ENCODE measurements at regions not wholly inside any gene's neighbourhood (a gene's known extent, or its start where the extent isn't known, plus 50 kb on each side); places are given as distances from the start of the nearest gene placed in this dataset.

DNA sequence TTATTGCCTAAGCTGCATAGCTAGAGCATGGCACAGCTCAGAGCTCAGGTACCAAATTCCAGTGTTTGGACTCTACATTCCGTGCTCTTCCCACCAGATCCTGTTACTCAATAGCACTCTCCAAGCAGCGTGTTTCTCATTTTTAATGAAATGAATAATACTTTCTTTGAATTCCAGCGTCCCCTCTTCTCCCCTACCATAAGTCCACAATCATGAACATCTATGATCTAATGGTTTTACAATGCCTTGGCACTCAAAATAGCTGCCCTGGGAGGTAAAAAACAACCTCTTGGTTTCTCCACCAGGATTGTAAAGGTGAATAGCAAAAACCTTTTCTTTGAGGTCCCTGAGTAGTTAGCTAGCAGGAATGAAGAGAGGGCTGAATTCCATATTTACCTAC lies 480.0 kb upstream of the PKN2 start:
- no peaks in the 10 kb centered on the region for H3K27me3 ChIP-seq
- no peaks in the 10 kb centered on the region for H3K9me3 ChIP-seq
- no peaks in the 10 kb centered on the region for H3K36me3 ChIP-seq
- no peak overlapping the region for H3K4me3 ChIP-seq
- no peak for DNase-seq

DNA sequence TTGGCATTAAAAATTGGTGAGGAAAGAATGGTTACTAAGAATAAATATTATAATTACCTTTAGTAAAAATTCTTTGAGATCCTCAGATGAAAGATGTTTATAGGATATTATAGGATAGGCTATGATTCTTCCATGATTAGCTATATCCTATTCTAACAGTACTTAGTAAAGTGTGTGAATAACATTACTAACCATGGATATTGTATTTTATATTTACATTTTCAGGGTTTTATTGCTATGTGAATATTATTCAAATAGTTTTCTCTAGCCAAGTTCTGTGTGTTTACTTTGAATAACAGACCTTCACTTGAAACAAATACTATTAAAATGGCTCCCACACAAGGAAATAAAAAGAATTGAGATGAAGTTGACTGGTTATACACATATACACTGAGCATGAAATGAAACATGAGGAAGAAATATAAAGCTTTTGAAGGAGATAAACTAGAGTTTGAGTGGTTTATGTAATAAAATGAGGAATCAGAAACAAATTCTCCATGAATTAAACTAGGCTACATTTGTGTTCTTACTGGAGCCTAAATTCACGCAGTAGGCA lies 479.4 kb upstream of the PKN2 start:
- H3K4me3 ChIP-seq: no peak overlapping the region
- H3K36me3 ChIP-seq: no peaks in the 10 kb centered on the region
- no peak for DNase-seq
- no peaks in the 10 kb centered on the region for H3K9me3 ChIP-seq
- H3K27me3 ChIP-seq: no peaks in the 10 kb centered on the region

DNA sequence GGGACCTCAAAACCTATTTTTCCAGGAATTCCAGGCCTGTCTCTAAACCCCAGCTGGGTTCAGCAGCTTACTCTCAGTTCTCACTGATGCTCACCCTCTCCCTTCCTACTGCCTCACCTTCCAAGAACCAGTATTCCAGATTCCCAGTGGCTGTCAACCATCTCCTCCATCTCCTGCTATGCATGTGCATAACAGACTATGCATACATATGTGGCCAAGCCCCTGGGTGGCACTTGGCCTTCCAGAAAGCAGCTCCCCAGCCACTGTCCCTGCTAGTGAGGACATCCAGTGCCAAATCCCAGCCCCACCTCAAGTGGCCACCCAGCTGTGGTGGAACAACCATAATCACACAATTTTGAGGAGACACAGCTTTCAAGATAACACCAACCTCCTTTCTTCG lies 475.7 kb upstream of the PKN2 start:
- no peak for DNase-seq
- Histone ChIP-seq H3K36me3 (no peaks in the 10 kb centered on the region), H3K4me3 (no peak overlapping the region), H3K9me3 (no peaks in the 10 kb centered on the region), H3K27me3 (no peaks in the 10 kb centered on the region)

DNA sequence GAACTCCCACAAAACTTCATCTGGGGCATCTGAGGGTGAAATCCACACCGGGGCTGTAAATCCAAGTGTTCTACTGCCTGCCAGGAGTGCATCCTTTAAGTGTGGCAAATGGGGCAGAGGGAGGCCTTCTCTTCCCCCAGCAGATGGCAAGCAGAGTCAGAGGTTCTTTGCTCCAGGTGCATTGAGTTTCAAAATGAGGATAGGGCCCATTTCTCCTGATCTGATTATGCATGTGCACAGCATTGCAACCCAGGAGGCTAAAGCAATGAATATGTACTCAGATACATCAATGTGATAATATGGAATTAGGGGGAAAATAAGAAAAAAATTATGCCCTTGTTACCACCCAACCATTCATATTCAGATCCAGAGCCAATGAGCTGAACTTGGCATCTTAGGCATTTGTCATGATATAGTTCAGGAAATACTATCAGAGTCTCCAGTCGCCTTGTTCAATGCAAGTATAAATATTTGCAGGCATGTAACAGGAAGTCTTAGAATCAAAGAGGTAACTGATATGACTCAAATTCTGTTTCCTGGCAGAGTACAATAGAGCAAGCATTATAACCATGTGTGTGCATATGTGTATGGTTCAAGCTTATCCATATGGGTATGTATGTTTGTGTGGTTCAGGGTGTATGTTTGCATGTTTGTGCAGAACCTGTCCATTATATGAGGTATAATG lies 473.8 kb upstream of the PKN2 start:
- Histone ChIP-seq H3K27me3 (no peaks in the 10 kb centered on the region), H3K4me3 (no peak overlapping the region), H3K9me3 (no peaks in the 10 kb centered on the region), H3K36me3 (no peaks in the 10 kb centered on the region)
- no peak for DNase-seq

DNA sequence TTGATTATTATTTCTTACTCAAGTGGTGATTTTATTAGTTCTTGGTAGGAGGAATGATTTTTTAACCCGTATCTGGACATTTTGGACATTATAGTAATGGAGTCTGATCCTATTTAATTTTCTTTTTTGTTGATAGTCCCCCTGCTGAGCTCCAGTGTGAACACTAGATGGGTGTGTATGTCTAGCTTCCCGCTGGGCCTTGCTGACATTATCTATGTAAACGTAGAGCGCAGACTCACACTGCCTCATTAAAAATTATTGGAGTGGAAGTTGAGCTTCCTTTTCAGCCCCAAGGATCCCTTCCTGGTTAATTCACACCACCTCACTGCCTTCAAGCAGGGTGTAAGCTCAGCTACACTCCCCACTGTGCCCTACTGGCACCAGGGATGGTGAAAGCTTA lies 467.6 kb upstream of the PKN2 start:
- H3K4me3 ChIP-seq: no peak overlapping the region
- H3K36me3 ChIP-seq: no peaks in the 10 kb centered on the region
- DNase-seq: no peak
- no peaks in the 10 kb centered on the region for H3K9me3 ChIP-seq
- H3K27me3 ChIP-seq: no peaks in the 10 kb centered on the region

DNA sequence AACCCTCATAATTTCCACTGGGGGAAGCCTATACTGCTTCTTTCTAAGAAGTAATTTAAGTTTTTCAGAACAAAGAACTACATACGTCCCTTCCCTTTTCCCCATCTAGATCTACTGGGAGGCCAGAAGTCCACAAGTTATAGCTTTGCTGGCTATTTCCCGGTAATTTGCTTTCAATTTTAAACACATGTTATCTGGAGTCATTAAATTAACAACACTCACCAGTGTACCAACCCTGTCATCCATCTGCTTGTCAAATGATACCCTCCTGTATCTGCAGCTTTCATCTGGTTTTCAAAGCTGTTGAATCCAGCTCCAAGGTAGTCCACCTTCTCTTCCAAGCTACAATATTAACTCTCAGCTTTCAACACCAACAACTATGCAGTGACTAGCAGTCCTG lies 466.7 kb upstream of the PKN2 start:
- no peaks in the 10 kb centered on the region for H3K9me3 ChIP-seq
- no peaks in the 10 kb centered on the region for H3K36me3 ChIP-seq
- no peak for DNase-seq
- no peak overlapping the region for H3K4me3 ChIP-seq
- H3K27me3 ChIP-seq: no peaks in the 10 kb centered on the region

DNA sequence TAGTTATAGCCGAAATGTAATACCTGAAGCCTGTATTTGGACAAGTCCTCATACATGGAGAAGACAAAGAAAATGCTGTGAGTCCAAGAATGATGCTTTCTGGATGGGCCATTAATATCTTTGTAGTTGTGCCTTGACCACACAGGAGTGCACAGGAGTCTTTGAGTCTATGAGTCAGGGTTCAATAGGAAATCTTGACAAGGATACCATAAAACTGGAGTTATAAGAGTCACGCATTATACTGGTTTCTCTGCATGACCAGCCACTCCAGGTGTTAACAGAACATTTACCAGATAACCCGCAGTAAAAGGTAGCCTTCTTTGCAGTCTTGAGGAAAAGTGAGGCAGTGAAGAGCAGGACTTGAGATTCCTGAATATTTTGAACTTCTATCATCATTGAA lies 464.6 kb upstream of the PKN2 start:
- Histone ChIP-seq H3K27me3 (no peaks in the 10 kb centered on the region), H3K36me3 (no peaks in the 10 kb centered on the region), H3K9me3 (no peaks in the 10 kb centered on the region), H3K4me3 (no peak overlapping the region)
- DNase-seq: no peak

DNA sequence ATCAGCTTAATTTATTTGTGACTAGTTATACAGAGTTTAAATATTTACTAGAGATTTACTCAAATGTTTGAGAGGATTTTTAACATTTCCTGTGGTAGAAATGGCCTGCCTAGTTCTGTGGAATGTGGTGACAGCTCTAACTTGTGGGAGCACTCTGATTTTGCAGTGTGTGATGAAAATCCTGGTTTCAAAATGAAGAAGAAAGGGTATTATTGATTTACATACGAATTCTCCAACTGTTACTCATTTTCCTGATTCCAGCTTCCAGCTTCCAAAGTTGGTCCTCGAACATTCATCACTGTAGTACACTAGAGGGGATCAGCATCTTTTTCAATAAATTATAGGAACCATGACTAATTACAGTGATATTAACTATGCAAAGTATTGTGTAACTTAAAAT lies 462.7 kb upstream of the PKN2 start:
- H3K27me3 ChIP-seq: no peaks in the 10 kb centered on the region
- DNase-seq: no peak
- no peaks in the 10 kb centered on the region for H3K9me3 ChIP-seq
- H3K36me3 ChIP-seq: no peaks in the 10 kb centered on the region
- no peak overlapping the region for H3K4me3 ChIP-seq

DNA sequence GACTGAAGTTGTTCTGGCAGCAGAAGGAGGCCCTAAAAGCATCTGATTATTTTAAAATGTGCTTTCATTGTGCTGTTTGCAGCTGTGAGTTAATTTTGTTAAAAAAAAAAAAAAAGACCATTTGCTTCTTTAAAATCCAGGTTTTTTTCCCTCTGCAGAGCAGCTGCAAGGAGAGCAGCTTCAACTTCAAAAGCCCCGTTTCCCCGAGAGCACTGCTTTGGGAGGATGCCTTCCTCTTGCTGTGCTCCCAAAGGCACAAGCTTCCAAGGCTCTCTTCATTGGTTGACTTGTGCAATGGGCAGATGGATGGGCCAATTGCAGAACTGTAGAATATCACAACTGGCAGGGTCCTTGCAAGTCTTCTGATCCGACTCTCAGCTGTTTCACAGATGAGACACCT lies 459.2 kb upstream of the PKN2 start:
- DNase-seq: no peak
- Histone ChIP-seq H3K27me3 (no peaks in the 10 kb centered on the region), H3K9me3 (no peaks in the 10 kb centered on the region)

DNA sequence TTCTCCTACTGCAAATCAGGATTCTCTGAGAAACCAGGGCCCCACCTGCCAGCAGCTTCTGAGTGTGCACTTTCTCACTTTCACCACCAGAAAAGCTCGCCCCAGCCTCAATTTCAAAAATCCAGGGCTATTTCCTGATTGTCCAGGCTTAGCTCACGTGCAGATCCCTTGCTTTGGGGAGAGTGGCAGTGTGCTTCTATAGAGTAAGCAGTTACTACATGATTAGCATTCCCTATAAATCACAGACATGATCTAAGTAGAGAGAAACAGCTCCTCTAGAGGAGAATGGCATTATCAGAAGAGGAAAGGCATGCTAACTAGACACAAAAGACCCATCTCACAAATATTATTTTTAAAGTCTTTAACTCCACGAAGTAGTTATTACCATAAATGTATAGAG lies 456.0 kb upstream of the PKN2 start:
- no peaks in the 10 kb centered on the region for H3K9me3 ChIP-seq
- peak; percentile 0 for DNase-seq
- no peak overlapping the region for H3K4me3 ChIP-seq
- no peaks in the 10 kb centered on the region for H3K36me3 ChIP-seq
- H3K27me3 ChIP-seq: no peaks in the 10 kb centered on the region

More for the DNA sequence above, 459.2 kb upstream of the PKN2 start:
- Histone ChIP-seq H3K36me3 (no peaks in the 10 kb centered on the region), H3K4me3 (no peak overlapping the region)

DNA sequence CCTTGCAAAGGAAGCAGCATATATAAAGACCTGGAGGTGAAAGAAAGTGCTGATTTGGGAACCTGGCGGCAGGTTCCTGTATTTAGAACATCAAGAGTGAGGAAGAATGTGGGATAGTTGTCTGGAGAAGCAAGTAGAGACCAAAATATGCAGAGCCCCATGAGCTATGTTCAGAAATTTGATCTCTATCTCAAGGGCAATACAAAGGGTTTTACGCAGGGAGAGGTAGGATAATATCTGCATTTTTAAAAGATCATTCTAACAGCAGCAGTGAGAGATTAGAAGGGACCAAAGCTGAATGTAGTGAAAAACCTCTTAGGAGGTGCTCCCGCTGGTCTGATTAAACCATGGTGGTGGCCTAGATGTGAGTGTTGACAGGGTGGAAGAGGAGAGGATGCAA lies 453.9 kb upstream of the PKN2 start:
- no peak for DNase-seq

DNA sequence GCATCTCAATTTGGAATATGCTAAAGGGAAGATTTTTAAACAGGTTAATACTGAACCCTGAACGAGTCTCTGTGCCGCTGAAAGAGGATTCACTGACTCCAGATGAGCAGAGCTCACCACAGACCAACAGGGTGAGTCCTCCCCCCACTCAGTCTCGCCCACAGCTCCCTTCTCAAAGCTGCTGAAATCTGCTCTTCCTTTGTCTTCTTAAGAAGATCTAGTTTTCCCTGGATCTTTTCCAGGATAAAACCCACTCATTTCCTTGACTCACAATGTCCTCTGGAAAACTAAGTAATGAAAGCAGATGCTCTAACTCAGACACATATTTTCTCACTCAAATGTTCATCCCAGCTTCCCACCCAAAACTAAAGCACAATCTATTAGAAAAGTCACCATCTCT lies 447.0 kb upstream of the PKN2 start:
- Histone ChIP-seq H3K9me3 (no peaks in the 10 kb centered on the region), H3K4me3 (no peak overlapping the region), H3K36me3 (no peaks in the 10 kb centered on the region), H3K27me3 (no peaks in the 10 kb centered on the region)
- no peak for DNase-seq

More for the DNA sequence above, 453.9 kb upstream of the PKN2 start:
- Histone ChIP-seq H3K4me3 (no peak overlapping the region), H3K27me3 (no peaks in the 10 kb centered on the region), H3K9me3 (no peaks in the 10 kb centered on the region), H3K36me3 (no peaks in the 10 kb centered on the region)

DNA sequence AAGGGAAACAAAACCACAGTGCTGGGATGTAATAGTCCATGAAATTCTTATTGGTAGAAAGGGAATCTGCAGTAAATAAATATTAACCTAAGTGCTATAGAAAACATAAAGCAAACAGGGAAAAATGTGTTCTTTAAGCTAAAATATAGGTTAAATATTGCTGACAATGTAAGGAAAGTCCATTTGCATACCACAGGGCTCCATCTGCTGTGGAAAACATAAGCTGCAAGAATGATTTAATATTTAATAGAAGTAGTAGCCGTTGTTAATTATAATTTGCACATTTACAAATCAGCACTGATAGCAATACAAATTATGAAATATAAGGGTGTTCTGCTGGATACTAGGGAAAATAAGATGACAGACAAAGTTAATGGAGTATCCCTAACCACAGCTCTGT lies 444.9 kb upstream of the PKN2 start:
- Histone ChIP-seq H3K27me3 (no peaks in the 10 kb centered on the region), H3K36me3 (no peaks in the 10 kb centered on the region), H3K9me3 (no peaks in the 10 kb centered on the region; the same call in 1 of the 2 replicates), H3K4me3 (no peak overlapping the region)
- DNase-seq: no peak

DNA sequence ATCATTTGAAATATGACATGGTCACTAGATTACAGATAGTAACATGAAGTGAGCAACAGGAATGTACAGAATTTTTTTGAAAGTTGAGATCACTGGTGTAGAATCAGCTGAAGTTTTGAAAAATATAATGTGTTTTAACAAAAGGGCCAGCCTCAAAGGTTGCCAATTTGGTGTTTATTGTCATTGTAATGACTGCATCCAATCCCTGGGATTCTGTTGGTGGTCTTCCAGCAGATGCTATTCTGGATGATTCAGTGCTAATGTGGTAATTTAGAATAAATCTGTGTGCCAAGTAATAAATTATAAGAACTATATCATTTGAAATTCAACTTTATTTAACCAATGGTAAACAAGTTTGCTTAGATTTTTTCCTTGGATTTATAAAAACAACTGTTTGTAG lies 436.4 kb upstream of the PKN2 start:
- no peaks in the 10 kb centered on the region; the same call in 1 of the 2 replicates for H3K9me3 ChIP-seq
- peak; percentile 29 for DNase-seq

DNA sequence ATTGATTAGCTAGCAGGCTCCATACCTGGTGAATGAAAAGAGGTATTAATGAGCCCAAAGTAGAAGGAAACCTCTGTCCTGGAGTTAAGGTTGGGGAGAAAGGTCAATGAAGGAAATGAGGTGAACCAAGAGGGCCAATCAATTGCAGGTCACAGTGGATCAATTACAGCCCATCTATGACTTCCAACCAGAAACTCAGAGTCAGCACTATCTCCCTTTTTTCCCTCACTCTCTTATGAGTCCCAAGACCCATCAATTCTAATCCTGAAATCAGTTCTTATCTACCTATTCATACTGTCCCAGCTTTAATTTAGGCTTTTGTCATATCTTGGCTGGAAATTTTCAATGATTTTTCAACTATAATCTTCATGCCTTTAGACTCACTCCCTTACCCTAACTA lies 433.2 kb upstream of the PKN2 start:
- H3K36me3 ChIP-seq: no peaks in the 10 kb centered on the region
- DNase-seq: no peak
- no peak overlapping the region for H3K4me3 ChIP-seq
- no peaks in the 10 kb centered on the region for H3K9me3 ChIP-seq
- H3K27me3 ChIP-seq: no peaks in the 10 kb centered on the region

More for the DNA sequence above, 436.4 kb upstream of the PKN2 start:
- Histone ChIP-seq H3K27me3 (no peaks in the 10 kb centered on the region), H3K4me3 (no peak overlapping the region), H3K36me3 (no peaks in the 10 kb centered on the region)

DNA sequence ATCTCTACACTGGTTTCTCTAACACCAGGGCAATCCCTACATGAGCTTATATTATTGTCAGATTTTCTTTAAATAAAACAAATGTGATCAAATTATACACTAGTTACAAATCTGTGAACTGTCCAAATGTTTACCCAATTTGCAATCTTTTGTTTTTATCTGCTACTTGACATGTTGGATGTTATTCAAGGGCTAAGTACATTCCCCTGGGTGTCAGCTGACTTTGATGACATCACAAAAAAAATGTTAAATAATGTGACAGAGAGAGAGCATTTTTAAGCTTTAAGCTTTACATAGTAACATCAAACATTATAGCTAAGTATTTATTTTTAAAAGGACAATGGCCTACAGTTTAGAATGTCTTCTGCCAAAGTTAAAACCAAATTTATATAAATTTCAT lies 431.3 kb upstream of the PKN2 start:
- Histone ChIP-seq H3K9me3 (no peaks in the 10 kb centered on the region), H3K36me3 (no peaks in the 10 kb centered on the region), H3K4me3 (no peak overlapping the region), H3K27me3 (no peaks in the 10 kb centered on the region)
- no peak for DNase-seq

DNA sequence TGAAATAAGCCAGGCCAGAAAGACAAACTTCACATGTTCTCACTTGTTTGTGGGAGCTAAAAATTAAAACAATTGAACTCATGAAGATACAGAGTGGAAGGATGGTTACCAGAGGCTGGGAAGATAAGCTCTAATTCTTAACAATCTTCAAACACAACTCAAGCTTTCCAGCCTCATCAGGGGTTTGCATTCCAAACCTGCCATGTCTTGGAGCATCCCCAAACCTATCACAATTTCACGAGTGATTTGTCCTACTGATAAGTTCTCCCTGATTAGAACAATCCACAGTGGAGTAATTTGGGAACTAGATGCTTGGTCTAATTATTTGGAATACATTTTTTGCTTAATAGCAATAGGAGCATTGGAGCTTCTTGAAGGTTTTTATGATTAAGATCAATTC lies 418.5 kb upstream of the PKN2 start:
- no peaks in the 10 kb centered on the region for H3K9me3 ChIP-seq
- DNase-seq: no peak
- no peaks in the 10 kb centered on the region for H3K27me3 ChIP-seq
- no peaks in the 10 kb centered on the region for H3K36me3 ChIP-seq
- no peak overlapping the region for H3K4me3 ChIP-seq

DNA sequence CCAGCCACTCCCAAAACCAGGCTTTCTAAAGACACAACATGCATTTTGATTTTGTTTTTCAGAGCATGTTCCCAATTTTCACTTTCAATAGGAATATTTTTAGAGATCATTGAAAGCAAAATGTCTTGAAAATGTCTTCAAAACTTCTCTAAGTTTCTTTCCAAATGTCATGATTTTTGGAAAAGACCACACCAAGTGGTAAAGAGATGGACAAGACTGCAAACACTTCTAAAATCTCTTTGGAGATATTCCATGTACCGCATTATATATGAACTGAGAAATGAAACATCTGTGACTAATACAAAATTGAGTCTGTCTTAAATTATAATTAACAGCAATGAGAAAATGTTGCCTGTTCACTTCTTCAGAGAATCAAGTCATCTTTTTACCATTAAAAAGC lies 418.0 kb upstream of the PKN2 start:
- Histone ChIP-seq H3K27me3 (no peaks in the 10 kb centered on the region), H3K4me3 (no peak overlapping the region), H3K36me3 (no peaks in the 10 kb centered on the region), H3K9me3 (no peaks in the 10 kb centered on the region)
- no peak for DNase-seq
